Tibial nerve (tissue), 3 donors: ENCODE measurements at regions not wholly inside any gene's neighbourhood (a gene's known extent, or its start where the extent isn't known, plus 50 kb on each side); places are given as distances from the start of the nearest gene placed in this dataset.

Source experiments
- CTCF ChIP-seq, 5 experiments: fragments of 200-600 bp in 3 of 5; fragments of 450-650 bp in 2 of 5; sonication (generic) in 3 of 5; IDR thresholded peaks; one replicate each; pipeline ENCODE4 v1.5.1; 2016 to 2019; ENCODE audit warnings: antibody characterized with exemption in 5 of 5, mild to moderate bottlenecking in 3 of 5, moderate library complexity in 2 of 5
- POLR2A ChIP-seq, 2 donors: fragments of 450-650 bp; IDR thresholded peaks; one replicate each; pipeline ENCODE4 v1.6.1; 2017; ENCODE audit warnings: antibody characterized with exemption in 2 of 2, mild to moderate bottlenecking in 2 of 2, moderate library complexity in 2 of 2

GRCh38 chr4:177191586-177191985, 118.1 kb upstream of the NEIL3 start:
- TF ChIP-seq CTCF (IDR thresholded peaks at IDR 0.05), result no peak
- no peak for TF ChIP-seq POLR2A (IDR thresholded peaks at IDR 0.05)
